ENCODE measurements at regions not wholly inside any gene's neighbourhood (a gene's known extent, or its start where the extent isn't known, plus 50 kb on each side); places are given as distances from the start of the nearest gene placed in this dataset.
"Not testable (repeated sequence)": the region's sequence is repeated elsewhere in the genome, so short reads cannot be mapped to it uniquely, and the experiment has no call there.

GRCh38 chr17:83192161-83192788 lies 112.9 kb downstream of the METRNL start:
- no peak for DNase-seq

- DNase-seq: not testable (repeated sequence)
Measured at GRCh38 chr17:83192789-83193335, 113.5 kb downstream of the METRNL start.

GRCh38 chr17:83193336-83194185 lies 114.2 kb downstream of the METRNL start:
- DNase-seq: no peak

GRCh38 chr17:83194186-83194561 lies 114.8 kb downstream of the METRNL start:
- DNase-seq: no peak

- no peak for DNase-seq
Measured at GRCh38 chr17:83194761-83195329, 115.4 kb downstream of the METRNL start.

GRCh38 chr17:83195330-83196023 lies 116.1 kb downstream of the METRNL start:
- no peak for DNase-seq

- no peak for DNase-seq
Measured at GRCh38 chr17:83196024-83196365, 116.6 kb downstream of the METRNL start.

GRCh38 chr17:83196366-83196765 lies 117.0 kb downstream of the METRNL start:
- no peak for DNase-seq

GRCh38 chr17:83196973-83197880 lies 117.8 kb downstream of the METRNL start:
- no peak for DNase-seq

- no peak for DNase-seq
Measured at GRCh38 chr17:83198366-83199341, 119.2 kb downstream of the METRNL start.

- no peak for DNase-seq
Measured at GRCh38 chr17:83199500-83200201, 120.2 kb downstream of the METRNL start.

GRCh38 chr17:83200231-83200699 lies 120.9 kb downstream of the METRNL start:
- no peak for DNase-seq

- no peak for DNase-seq
Measured at GRCh38 chr17:83200751-83201150, 121.3 kb downstream of the METRNL start.

- no peak for DNase-seq
Measured at GRCh38 chr17:83201206-83202001, 122.0 kb downstream of the METRNL start.

GRCh38 chr17:83202002-83203000 lies 122.9 kb downstream of the METRNL start:
- DNase-seq: no peak

- no peak for DNase-seq
Measured at GRCh38 chr17:83203073-83203471, 123.7 kb downstream of the METRNL start.

GRCh38 chr17:83203472-83204221 lies 124.2 kb downstream of the METRNL start:
- DNase-seq: no peak

Data from NCI-H510A (cell line).